Fibroblast of lung (primary cell): ENCODE measurements at regions not wholly inside any gene's neighbourhood (a gene's known extent, or its start where the extent isn't known, plus 50 kb on each side); places are given as distances from the start of the nearest gene placed in this dataset.

Experiments
- CTCF ChIP-seq, 2 donors: IDR thresholded peaks in 1 of 2; conservative IDR thresholded peaks in 1 of 2; 1 replicate in 1 of 2; 2 replicates in 1 of 2; pipeline ENCODE4 v1.5.1; 2011 to 2012; ENCODE audit warnings: low read length in 2 of 2, control low read depth in 1 of 2, inconsistent platforms in 1 of 2, low read depth in 1 of 2, mild to moderate bottlenecking in 1 of 2
- EZH2 ChIP-seq: IDR thresholded peaks from 2 replicates; pipeline ENCODE4 v1.5.1; 2012; ENCODE audit warnings: low read length, control low read depth, mild to moderate bottlenecking; ENCODE audit errors: missing control alignments

- TF ChIP-seq CTCF (conservative IDR thresholded peaks at IDR 0.05 in 1 of 2, IDR thresholded peaks at IDR 0.05 in 1 of 2; ENCODE audit: low read depth in 1 of 2, low read length in 2 of 2) (no peak), EZH2 (no peak)
Observed at GRCh38 chr7:131867461-131867860, 311.0 kb upstream of the PODXL start.
